ENCODE measurements at regions not wholly inside any gene's neighbourhood (a gene's known extent, or its start where the extent isn't known, plus 50 kb on each side); places are given as distances from the start of the nearest gene placed in this dataset.

DNA sequence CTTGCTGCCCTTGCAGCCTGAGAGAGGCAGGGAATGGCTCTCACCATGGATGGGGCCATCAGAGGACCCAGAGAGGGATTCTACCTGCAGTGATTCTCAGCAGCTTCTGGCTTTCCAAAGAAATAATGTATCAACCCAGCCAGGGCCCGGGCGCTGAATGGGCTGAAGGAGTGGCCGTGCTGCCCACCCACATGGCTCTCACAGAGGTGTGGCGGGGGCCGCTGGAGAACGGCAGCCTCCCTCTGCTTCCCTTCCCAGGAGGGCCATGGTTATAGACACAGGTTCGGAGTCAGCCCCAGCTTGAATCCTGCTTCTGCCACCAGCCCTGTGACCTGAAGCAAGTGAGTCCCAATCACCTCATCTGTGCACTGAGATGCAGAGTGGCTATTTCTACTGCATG is 82.7 kb downstream of the THAP12 start:
- no peak for DNase-seq (ENCODE audit: low read depth)
- TF ChIP-seq, protein P1, sequence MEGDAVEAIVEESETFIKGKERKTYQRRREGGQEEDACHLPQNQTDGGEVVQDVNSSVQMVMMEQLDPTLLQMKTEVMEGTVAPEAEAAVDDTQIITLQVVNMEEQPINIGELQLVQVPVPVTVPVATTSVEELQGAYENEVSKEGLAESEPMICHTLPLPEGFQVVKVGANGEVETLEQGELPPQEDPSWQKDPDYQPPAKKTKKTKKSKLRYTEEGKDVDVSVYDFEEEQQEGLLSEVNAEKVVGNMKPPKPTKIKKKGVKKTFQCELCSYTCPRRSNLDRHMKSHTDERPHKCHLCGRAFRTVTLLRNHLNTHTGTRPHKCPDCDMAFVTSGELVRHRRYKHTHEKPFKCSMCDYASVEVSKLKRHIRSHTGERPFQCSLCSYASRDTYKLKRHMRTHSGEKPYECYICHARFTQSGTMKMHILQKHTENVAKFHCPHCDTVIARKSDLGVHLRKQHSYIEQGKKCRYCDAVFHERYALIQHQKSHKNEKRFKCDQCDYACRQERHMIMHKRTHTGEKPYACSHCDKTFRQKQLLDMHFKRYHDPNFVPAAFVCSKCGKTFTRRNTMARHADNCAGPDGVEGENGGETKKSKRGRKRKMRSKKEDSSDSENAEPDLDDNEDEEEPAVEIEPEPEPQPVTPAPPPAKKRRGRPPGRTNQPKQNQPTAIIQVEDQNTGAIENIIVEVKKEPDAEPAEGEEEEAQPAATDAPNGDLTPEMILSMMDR (IDR thresholded peaks at IDR 0.05; ENCODE audit: insufficient read depth, low read depth, low read length, missing control alignments): no peak
- no peak overlapping the region for H3K4me3 ChIP-seq (ENCODE audit: low read length)

DNA sequence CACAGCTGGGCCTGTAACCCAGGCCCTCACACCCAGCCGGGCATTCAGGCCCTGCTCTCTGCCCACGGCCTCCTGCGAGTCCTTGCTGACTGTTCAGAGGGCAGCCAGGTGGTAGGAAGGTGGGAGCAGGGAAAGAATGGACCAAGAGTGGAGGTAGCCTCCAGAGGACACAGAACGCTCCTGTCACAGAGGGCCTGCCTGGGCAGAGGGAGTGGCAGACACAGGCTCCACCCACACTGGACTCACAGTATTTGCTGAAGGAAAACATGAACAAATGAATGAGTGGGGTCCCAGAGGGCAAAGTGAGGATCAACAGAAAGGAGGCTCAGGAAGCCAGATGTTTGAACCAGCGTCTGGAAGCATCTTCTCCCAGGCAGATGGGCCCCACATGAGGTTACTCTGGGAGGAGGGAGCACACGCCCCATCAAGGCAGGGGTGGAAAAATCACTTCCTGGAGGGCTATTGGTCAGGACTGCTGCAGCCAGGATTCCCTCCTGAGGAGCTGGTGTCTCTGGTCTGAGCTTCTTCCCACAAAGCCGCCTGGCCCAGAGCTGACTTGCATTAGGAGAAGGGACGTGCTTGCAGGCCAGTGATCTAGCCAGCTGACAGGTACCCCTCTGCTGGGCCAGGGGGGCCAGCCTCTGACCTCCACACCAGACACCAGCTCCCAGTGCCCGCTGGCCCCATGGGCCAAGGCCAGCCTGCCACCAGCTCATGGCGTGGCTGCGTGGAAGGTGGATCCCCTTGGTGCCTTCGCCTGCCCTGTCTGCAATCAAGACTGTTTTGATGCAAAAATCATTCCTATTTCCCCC is 84.0 kb downstream of the THAP12 start:
- TF ChIP-seq, protein P1 (IDR thresholded peaks at IDR 0.05; ENCODE audit: insufficient read depth, low read depth, low read length, missing control alignments): no peak
- no peak for DNase-seq (ENCODE audit: low read depth)

DNA sequence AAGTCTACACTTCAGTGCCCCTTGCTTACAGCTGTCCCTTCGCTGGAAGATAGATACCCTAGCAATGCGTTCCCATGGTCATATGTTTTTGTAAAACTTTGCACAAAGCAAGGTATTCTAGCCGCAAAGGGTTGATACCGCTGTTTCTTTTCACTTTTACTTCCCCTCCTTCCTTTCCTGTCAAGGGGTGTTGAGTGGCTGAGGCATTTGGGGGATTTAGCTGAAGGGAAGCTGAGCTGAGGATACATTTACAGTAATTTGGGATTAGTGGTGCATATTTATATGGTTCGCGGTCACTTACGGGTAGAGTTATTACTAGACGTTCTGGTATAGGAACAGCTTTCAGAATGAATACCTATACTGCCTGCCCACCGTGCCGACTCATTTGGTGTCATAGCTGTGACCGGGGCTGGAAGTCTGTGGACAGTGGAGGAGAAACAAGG is 86.9 kb upstream of the WNT11 start:
- TF ChIP-seq, protein P1 (IDR thresholded peaks at IDR 0.05; ENCODE audit: insufficient read depth, low read depth, low read length, missing control alignments): no peak
- DNase-seq (ENCODE audit: low read depth): no peak
- no peak overlapping the region for H3K4me3 ChIP-seq (ENCODE audit: low read length)

More for the DNA sequence above, 84.0 kb downstream of the THAP12 start:
- H3K4me3 ChIP-seq (ENCODE audit: low read length): no peak overlapping the region

DNA sequence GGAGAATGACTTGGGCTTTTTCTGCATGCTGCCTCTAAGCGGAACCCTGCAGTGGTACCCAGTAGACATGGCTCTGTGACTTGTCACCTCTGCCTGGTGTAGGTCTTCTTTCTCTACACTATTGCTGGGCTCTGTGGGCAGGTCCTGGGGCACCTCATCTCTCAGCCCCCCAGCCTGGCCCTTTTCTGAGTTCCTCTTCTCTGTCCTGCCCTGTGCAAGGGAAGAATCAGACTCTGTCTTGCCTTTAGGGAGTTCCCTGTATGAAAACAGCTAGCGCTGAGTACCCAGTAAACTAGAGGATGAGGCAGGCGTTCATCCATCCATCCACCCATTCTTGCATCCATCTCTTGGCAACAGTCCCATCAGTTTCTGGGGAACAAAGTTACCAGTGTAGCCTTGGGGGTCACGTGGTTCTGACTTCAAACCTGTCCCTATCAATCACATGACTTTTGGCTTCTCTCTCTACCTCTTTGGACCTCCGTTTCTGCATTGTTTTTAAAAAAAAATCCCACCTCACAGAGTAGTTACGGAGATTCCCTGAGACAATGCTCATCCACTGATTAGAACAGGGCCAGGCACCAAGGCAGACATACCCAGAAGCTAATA is 86.4 kb upstream of the WNT11 start:
- no peak overlapping the region for H3K4me3 ChIP-seq (ENCODE audit: low read length)
- no peak for DNase-seq (ENCODE audit: low read depth)
- TF ChIP-seq, protein P1 (IDR thresholded peaks at IDR 0.05; ENCODE audit: insufficient read depth, low read depth, low read length, missing control alignments): no peak

DNA sequence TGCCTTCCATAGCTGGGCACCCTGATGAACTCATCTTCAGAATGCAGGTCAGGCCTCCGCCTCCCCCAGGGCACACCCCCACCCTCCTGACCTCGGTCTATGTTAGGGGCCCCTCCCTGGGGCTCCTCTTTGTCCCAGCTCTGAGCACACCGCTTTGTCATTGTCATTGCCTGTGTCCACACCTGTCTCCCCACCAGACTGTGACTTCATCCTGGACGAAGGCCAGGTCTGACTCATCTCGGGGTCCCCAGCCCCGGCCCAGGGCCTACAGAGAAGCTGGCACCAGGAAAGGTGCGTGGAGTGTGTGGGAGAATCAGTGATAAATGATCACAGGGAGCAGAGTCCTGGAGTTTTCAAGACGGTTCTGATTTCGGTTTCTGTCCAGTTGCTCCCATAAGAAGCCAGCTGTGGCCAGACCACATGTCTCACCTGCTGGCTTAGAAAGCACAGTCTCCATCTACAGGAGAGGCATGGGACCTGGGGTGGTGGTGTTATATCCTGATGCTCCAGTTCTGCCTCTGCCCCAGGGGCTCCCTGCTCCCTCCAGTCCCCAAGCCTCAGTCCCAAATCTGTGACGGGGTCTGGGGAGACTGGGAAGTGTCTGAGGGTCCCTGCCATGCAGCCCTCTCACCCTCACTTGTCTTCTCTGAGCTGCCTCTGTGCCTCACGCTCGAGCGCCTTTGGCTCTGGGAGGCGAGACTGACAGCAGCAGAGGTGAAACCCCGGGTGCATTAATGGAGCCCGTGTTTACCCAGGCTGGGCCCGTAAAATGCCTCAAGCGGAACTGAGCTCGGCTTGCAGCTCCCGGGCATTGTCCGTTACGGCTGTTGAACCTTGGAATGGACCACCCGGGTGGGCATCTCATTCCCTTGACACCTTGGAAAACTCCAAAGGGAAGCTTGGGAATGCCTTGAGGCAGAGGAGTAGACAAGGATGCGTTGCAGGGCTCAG is 85.5 kb upstream of the WNT11 start:
- no peak for DNase-seq (ENCODE audit: low read depth)
- H3K4me3 ChIP-seq (ENCODE audit: low read length): no peak overlapping the region
- TF ChIP-seq, protein P1 (IDR thresholded peaks at IDR 0.05; ENCODE audit: insufficient read depth, low read depth, low read length, missing control alignments): no peak

DNA sequence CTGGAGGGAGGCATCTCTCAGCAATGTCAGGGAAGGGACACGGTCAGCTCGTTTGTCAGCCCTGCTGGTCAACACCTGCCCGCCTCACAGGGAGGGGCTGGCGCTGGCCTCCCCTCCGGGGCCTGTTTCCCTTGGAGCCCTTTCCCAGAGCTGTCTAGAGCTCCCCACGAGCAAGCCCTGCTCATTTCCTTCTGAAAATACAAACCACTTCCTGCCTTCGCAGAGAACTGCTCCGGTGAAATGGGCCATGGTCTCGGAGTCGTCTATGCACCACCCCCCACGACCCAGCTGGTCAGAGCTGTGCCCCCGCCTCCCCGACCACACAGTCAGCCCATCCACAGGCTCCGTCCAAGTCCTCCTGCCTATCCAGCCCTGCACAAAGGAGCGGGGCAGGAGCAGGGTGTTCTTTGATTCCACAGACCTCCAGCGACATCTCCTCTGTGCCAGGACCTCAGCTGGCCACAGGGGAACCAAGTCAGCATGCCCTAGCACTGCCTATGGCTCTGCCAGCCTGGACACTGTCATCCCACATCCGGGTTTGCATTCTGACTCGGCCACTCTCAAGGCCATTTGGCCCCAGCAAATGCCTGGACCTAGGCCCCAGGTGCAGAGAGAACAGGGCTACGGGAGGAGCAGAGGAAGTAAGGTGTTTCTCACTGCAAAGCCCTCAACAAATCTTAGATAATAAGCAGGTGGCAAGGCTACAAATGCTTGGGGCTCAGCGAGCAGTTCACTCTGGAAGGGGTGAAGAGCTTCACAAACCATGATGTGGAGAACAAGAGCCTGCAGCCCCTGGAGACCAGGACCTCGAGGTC is 82.1 kb upstream of the WNT11 start:
- DNase-seq (ENCODE audit: low read depth): no peak
- no peak overlapping the region for H3K4me3 ChIP-seq (ENCODE audit: low read length)
- TF ChIP-seq, protein P1 (IDR thresholded peaks at IDR 0.05; ENCODE audit: insufficient read depth, low read depth, low read length, missing control alignments): no peak

All from epithelial cell of esophagus (primary cell).